SK-N-MC (cell line): ENCODE measurements at regions not wholly inside any gene's neighbourhood (a gene's known extent, or its start where the extent isn't known, plus 50 kb on each side); places are given as distances from the start of the nearest gene placed in this dataset.
"Not testable (repeated sequence)": the region's sequence is repeated elsewhere in the genome, so short reads cannot be mapped to it uniquely, and the experiment has no call there.

Source experiments
- DNase-seq: peaks from one replicate; pipeline ENCODE4 v3.0.0-alpha.2; 2011; ENCODE audit warnings: low read depth, low spot score
- H3K27ac ChIP-seq: fragments of 200-600 bp; sonication (generic); 2 replicates; pipeline ENCODE4 v1.5.1; 2016; ENCODE audit warnings: mixed run types
- H3K36me3 ChIP-seq: fragments of 200-600 bp; sonication (generic); 2 replicates; pipeline ENCODE4 v1.6.1; 2017; ENCODE audit warnings: antibody characterized with exemption, low read length, mixed read lengths; ENCODE audit not compliant: insufficient read depth
- H3K4me3 ChIP-seq: fragments of 200-600 bp; sonication (generic); 2 replicates; pipeline ENCODE4 v1.5.1; 2016
- H3K9ac ChIP-seq: fragments of 200-600 bp; sonication (generic); 2 replicates; pipeline ENCODE4 v1.8.0; 2017; ENCODE audit warnings: mixed run types, mixed read lengths; ENCODE audit not compliant: insufficient read length
- H3K9me3 ChIP-seq: fragments of 200-600 bp; sonication (generic); 2 replicates; pipeline ENCODE4 v1.6.1; 2017; ENCODE audit warnings: low read depth, mild to moderate bottlenecking, antibody characterized with exemption, low read length, moderate library complexity, mixed read lengths
- EZH2 ChIP-seq: fragments of 200-600 bp; sonication (generic); IDR thresholded peaks from one replicate; pipeline ENCODE4 v1.6.1; 2017; ENCODE audit warnings: antibody characterized with exemption
- FOXP2 ChIP-seq: optimal IDR thresholded peaks from 2 replicates; pipeline ENCODE3; 2011; ENCODE audit warnings: mild to moderate bottlenecking, moderate library complexity; ENCODE audit not compliant: insufficient read depth; ENCODE audit errors: extremely low read length, control extremely low read depth
- POLR2AphosphoS5 ChIP-seq: IDR thresholded peaks from 2 replicates; pipeline ENCODE4 v1.6.1; 2012; ENCODE audit warnings: mild to moderate bottlenecking, low read depth, low read length, borderline replicate concordance

DNA sequence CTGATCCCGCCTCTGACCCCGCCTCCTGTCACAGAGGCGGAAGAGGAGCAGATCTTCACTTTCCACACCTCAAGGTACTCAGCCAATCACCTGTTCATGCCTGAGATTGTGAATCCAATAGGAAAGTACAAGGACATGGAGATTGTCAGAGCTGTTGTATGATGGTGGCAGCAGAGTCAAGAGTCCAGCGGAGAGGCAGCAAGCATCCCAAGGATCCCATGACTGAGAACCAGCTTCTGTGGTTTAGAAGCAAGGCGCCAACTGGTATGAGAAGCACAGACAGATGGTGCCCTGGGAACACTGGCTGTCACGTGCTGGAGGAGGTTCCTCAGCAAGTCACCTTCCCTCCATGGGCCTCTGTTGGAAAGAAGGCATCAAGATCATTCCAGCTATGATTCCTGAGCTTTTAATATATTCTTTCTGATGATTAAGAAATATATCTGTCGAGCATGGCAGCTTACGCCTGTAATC, 93.9 kb downstream of the CPN2 start:
- DNase-seq = no peak
- Histone ChIP-seq H3K9me3 (no peaks in the 10 kb centered on the region; the same call in 1 of the 2 replicates), H3K27ac (no peak overlapping the region), H3K9ac (no peak overlapping the region), H3K36me3 (no peaks in the 10 kb centered on the region), H3K4me3 (no peak overlapping the region)
- no peak for TF ChIP-seq POLR2AphosphoS5
- TF ChIP-seq FOXP2 = no peak
- no peak for TF ChIP-seq EZH2

DNA sequence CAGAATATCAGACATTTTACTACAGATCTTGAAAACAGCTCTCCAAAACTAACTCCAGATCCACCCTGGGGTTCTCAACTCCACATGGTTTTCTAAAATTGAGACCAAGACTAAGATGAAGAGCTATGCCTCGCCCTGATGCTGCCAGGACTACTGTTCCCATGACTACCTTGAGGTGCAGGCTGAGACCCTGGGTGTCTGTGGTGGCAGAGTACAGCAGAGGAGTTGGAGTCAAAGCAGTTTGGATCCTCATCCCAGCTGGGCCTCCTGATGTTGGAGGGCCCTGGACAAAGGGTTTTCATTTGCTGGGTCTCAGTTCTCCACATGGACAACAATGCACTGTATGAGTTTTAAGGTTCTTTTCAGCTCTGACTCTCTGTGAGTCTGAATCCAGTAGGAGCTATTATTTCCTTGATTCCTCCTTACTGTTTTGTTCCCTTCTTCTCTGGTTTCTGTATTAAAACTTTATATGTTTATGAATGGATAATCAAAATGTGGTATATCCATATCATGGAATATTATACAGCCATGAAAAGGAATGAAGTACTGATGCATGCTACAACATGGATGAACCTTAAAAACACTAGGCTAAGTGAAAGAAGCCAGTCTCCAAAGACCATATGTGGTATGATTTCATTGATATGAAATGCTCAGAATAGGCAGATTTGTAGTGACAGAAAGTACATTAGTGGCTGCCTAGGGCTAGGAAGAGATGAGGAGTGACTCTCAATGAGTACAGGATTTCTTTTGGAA, 93.0 kb downstream of the CPN2 start:
- H3K27ac ChIP-seq = no peak overlapping the region
- no peaks in the 10 kb centered on the region for H3K36me3 ChIP-seq
- no peak overlapping the region for H3K4me3 ChIP-seq
- DNase-seq = no peak
- H3K9me3 ChIP-seq = no peaks in the 10 kb centered on the region; the same call in 1 of the 2 replicates
- no peak for TF ChIP-seq POLR2AphosphoS5
- no peak for TF ChIP-seq EZH2
- no peak for TF ChIP-seq FOXP2
- H3K9ac ChIP-seq = no peak overlapping the region

DNA sequence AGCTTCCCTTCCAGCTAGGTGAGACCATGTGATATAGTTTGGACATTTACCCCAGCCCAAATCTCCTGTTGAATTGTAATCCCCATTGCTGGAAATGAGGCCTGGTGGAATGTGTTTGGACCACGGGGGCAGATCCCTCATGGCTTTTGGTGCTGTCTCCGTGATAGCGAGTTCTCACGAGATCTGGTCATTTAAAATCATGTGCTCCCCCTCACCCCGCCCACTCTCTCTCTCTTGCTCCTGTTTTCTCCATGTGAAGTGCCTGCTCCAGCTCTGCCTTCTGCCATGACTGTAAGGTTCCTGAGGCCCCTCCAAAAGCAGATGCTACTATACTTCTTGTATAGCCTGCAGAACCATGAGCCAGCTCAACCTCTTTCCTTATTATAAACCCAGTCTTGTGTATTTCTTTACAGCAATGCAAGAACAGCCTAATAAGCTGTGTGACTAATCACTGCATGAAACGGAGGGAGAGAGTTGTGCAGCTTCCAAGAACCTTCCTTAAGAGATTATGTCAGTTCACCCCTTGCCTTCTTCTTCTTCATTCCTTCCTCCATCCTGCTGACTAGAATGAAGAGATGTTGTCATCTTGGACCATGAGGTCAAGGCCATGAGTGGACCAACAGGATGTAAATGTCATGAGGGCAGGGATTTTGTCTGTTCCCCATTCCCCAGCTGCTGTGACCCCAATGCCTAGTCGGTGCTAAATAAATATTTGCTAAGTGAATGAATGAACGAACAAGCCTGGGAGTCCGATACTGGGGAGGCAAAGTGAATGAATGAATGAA, 91.0 kb downstream of the CPN2 start:
- Histone ChIP-seq H3K36me3 (no peaks in the 10 kb centered on the region), H3K4me3 (no peak overlapping the region), H3K9ac (no peak overlapping the region), H3K27ac (no peak overlapping the region), H3K9me3 (no peaks in the 10 kb centered on the region; the same call in 1 of the 2 replicates)
- DNase-seq = no peak
- TF ChIP-seq EZH2 (no peak), FOXP2 (no peak), POLR2AphosphoS5 (no peak)

DNA sequence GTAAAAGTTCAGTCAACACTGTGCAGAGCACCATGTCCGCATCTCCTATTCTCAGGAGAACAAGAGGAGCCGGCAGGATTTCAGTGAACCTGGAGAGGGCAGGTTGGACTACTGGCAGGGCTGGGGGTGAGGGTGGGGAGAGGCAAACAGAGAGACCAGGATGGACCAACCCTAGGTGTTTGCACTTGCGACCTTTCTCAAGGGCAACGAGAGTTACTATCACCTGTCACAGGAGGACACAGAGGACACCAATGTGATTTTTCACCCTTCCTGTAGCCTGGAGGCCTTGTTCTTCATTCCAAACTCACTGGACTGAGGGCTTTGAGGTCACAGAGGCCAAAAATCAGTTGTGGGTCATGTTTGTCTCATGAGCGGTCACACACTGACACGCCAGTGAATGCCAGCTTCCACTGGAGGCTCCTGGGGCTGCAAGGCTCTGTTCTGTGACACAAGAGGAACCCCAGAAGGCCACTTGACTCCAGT, 89.5 kb downstream of the CPN2 start:
- Histone ChIP-seq H3K36me3 (no peaks in the 10 kb centered on the region), H3K9ac (no peak overlapping the region), H3K27ac (no peak overlapping the region), H3K4me3 (no peak overlapping the region), H3K9me3 (no peaks in the 10 kb centered on the region; the same call in 1 of the 2 replicates)
- TF ChIP-seq FOXP2 = no peak
- no peak for TF ChIP-seq EZH2
- TF ChIP-seq POLR2AphosphoS5 = no peak
- no peak for DNase-seq

DNA sequence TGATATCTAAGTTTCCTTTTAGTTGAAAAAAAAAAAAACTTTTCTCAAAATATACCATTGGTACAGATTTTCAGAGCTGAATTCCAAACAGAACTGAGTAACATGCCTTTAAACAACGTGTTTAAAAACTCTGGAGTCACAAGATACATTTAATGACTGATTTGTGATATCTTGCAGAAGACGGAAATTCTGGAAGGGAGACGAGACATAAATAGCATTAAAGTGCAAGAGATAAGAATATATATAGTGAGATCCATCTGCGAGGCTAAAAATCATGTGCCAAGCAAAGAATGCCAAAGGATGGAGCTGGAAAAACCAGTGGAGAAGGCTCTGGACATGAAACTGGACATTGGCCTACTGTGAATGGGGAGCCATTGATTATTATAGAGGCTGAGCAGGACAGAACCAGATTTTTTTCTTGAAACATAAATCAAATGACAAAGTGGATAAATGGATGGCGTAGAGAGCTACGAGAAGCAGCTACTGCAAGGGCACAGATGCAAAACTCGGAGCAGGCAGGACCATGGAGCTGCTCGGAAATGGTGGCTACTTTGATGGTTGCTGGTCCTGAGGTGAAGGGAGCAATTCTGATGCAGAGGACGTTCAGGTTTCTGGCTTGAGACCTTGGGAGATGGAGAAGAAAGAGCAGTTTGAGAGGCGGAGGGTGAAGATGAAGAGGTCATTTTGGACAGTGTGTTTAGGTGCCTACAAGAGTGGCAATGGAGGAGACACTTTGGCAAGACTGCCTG, 88.8 kb downstream of the CPN2 start:
- Histone ChIP-seq H3K9me3 (no peaks in the 10 kb centered on the region; the same call in 1 of the 2 replicates), H3K36me3 (no peaks in the 10 kb centered on the region), H3K9ac (no peak overlapping the region), H3K27ac (no peak overlapping the region), H3K4me3 (no peak overlapping the region)
- TF ChIP-seq FOXP2 (no peak), POLR2AphosphoS5 (no peak), EZH2 (no peak)
- no peak for DNase-seq

DNA sequence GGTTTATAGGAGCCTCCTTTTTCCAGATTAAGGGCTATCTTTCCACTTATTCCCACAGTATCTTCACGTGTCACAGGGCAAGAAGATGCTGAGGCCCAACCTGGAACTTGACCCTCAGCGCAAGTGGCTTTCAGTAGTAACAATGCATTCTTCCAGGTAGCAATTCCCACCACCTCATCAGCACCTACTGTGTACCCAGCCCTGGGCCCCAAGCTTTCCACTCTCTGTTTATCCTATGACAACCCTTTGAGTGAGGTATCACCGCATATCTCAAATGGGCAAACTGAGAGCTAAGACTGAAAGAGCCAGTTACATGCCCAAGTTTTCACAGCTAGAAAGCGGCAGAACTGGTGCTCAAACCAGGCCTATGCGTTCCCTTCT, 88.2 kb downstream of the CPN2 start:
- H3K9me3 ChIP-seq = no peaks in the 10 kb centered on the region; the same call in 1 of the 2 replicates
- H3K27ac ChIP-seq = no peak overlapping the region
- no peak for DNase-seq
- no peak overlapping the region for H3K9ac ChIP-seq
- H3K36me3 ChIP-seq = no peaks in the 10 kb centered on the region
- no peak for TF ChIP-seq EZH2
- TF ChIP-seq POLR2AphosphoS5 = no peak
- no peak for TF ChIP-seq FOXP2
- no peak overlapping the region for H3K4me3 ChIP-seq

DNA sequence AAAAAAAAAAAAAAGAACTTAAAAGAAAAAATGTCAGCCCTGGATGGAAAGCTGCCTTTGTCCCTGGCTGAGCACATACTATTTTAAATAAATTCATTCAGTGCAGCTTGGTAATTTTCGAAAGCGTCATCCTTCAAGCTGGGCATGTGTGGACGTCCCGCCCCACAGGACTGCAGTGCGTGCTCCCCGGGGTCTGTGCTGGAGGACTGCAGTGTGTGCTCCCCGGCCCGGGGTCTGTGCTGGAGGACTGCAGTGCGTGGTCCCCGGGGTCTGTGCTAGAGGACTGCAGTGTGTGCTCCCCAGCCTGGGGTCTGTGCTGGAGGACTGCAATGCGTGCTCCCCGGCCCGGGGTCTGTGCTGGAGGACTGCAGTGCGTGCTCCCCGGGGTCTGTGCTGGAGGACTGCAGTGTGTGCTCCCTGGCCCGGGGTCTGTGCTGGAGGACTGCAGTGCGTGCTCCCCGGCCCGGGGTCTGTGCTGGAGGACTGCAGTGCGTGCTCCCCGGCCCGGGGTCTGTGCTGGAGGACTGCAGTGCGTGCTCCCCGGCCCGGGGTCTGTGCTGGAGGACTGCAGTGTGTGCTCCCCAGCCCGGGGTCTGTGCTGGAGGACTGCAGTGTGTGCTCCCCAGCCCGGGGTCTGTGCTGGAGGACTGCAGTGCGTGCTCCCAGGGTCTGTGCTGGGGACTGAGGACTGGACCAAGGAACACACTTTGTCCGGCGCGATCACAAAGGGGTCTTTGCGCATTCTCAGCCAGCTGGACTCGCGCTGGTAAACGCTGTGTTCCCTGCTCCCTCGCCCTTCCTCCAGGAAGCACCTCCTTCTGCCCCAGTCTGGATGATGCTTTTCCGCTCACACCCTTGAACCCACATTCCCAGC, 86.3 kb downstream of the CPN2 start:
- H3K36me3 ChIP-seq, H3K9me3 ChIP-seq, H3K9ac ChIP-seq, H3K4me3 ChIP-seq, H3K27ac ChIP-seq, DNase-seq: not testable (repeated sequence)
